ENCODE measurements at regions not wholly inside any gene's neighbourhood (a gene's known extent, or its start where the extent isn't known, plus 50 kb on each side); places are given as distances from the start of the nearest gene placed in this dataset.

DNA sequence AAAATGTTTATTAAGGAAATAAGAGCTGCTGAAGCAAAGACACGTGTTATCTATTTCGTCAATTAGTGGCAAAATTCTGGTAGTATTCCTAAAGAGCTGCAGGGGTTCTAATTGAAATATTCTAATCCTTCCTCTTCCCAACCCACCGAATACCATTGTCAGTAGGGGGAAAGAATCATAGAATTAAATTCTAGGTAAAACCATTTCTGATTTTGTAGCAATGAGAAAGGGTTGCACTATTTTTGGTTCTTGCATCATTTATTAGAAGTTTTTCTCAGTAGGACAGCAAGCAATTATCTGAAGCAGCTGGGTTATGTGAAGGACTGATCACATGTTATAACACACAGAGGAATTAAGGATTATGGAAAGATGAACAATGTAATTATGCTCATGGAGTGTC is 80.3 kb upstream of the SEMA6A start:
- DNase-seq, result no peak

DNA sequence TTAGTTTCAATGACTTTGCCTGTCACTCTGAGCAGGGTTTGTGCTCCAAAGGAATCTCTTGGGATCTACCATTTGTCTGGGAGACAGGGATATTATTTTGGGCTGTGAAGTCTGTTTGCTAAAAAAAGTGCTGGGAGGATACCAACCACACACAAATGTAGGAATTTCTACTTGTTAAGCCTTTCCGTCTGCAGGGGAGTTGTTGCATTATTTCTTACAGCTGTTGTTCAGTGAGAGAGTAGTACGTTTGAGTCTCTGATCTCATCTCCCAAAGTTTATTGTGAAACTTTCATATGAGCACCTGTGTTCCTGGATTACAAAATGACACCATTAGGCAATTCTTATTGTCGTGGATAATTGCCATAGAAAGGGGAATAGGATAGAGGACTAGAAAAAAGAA is 78.3 kb upstream of the SEMA6A start:
- no peak for DNase-seq

DNA sequence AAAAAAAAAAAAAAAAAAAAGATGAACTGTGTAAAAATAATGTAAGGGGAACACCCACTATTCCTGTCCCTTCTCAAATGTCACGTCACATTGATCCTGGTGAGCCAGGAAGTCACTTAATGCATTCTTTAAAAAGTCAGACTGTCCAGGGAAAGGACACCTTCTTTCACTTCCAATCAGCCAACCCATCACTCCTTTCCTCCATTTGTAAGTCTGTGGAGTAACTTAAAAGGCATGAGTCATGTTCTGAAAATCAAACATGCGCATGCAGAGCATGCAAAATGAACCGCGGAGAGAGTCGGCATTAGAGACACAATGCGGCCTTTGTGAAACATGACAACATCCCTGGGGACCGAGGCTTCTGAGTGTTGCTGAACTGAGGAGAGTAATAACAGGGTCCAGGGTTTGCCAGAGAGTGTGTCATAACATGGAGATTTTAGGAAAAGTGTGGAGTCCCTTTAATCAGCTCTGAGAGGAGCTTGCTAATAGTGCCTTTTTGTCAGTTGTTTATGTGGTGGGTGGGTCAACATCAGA is 77.6 kb upstream of the SEMA6A start:
- no peak for DNase-seq

DNA sequence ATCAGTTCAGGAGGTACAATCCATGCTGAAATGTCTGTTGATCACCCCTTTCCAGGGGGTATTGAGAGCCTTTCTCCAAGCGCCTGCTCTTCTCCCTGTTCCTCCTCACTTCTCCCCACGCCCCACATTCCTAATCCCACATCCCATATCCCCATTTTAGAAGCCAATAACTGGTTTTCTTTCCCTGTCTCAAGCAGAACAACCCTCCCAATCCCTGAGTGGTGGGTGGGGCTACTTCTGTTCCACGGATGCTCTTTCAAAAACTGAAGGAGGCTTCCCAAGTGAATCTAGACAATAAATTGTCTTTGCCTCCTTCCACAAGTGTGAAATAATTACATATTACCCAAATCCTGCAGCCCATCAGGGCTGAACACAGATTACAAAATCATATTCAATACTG is 77.0 kb upstream of the SEMA6A start:
- DNase-seq, result no peak

DNA sequence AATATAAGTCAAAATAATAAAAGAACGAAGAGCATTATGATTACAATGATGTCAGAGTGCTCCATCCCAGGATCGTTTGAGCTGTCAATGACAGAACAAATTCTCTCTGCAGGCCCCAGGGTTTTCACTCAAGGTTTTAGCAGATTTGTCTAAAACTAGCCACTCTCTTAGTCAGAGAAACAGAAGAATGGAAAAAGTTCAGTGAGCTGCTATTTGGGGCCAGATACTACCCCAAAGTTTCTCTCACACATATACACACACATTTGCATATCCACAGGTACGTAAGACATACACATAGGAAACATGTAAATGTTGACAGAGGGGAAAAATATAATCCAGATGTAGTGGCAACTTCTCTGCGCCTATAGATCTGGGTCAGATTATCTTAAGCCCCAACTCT is 76.3 kb upstream of the SEMA6A start:
- DNase-seq, result no peak

DNA sequence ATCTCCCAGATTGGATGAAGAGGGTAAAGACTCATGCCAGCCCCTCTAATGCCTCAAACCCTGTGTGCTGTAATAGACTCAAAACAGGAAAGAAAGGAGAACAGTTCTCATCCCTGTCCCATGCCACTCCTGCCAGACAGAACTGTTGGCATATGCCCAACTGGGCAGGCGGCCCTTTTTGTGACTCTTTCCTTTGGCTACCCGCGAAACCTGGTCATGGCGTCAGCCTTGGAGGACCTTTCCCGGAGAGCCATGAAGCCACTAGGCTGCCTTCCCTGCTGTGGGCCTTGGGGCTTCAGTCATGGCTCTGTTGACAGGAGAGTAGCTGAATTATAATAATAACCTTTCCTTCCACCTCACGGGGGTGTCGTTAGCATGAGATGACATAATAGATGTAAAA is 75.9 kb upstream of the SEMA6A start:
- no peak for DNase-seq

DNA sequence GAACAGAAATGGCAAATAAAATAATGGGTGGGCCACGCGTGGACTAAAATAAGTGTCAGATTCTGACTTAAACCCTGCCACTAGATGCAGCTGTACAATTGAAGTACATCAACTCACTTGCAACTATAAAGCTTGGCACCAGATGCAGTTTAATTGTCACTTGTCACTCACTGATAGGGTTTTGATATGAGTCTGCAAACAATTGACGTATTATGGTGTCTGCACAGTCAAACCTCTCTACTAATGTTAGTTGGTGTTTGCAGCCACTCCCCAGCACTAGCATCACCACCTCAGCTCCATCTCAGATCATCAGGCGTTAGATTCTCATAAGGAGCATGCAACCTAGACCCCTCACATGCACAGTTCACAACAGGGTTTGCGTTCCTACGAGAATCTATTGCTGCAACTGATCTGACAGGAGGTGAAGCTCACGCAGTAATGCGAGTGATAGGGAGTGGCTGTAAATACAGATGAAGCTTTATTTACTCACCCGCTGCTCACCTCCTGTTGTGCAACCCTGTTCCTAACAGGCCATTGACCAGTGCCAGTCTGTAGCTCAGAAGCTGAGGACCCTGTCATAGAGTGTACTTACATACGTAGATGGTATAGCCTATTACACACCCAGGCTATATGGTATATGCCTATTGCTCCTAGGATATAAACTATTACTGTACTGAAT is 72.1 kb upstream of the SEMA6A start:
- no peak for DNase-seq

DNA sequence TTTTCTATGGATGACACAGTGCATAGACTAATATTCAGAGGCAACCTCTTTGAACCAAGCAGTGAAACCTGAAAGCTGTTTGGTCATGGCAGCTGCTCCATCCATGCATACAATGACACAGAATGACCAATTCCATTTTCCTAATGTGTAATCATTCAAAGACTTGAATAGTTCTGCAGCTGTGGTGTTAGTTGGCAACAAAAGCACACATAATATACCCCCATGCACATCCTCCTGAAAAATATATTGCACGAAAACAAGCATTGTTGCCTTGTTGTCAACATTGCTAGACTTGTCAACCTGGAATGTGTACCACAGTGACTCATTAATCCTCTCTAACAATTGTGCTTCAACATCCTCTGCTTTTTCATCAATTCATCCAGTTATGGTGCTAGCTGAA is 71.0 kb upstream of the SEMA6A start:
- no peak for DNase-seq

DNA sequence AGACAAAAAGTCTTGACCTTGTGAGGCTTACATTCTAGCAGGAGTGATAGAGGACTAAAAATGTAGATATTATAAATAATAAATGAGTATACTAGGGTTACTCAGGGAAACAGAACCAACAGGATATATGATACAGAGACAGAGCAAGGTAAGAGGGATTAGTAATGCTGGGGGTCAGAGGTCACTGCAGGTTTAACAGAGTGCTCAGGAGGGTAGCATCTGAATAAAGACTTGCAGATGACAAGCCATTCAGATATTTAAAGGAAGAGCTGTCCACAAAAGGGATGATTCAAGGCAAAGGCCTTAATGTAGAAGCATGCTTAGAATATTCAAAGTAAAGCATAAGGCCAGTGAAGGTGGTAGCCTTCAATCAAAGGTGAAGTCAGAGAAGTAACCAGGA is 65.6 kb upstream of the SEMA6A start:
- no peak for DNase-seq

DNA sequence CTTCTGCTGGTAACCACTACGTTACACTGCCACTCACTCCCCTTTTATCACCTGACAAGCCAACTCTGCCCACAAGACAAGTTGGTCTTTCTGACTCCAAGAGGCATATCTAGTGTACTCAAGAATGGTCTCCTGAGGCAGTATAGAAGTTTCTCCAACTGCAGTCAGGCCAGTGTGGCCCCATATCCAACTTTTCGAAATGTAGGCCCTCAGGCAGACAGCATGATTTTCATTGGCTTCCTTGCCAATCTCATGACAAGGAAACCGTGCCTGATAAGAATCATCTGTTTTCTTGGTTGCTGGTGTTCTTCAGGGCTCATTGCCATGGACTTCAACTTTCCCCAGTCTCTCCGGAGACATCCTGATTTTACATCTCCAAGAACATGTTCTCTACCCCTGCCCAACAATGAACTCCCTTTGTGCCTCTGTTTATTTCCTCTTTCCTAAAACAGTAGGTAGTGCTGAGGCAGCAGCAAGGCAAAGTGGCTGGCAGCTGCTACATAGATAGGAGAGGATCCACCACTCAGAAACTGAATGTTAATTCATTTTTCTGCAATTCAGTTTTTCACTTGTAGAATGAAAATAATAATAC is 62.6 kb upstream of the SEMA6A start:
- no peak for DNase-seq

DNA sequence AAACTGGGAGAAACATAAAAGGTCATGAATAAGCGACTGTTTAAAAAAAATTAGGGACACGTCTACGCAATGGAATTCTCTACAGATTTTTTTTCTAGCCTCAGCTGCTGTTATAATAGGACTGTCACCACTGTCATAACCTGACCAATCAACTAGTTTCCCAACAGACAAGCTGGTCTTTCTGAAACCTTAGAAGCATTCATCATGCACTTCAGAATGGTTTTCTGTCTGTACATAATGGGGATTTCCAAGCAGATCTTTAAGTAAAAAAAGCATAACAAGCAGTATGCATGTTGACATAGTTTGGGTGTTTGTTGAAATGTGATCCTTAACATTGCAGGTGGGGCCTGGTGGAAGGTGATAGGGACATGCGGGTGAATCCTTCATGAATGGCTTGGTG is 58.3 kb upstream of the SEMA6A start:
- DNase-seq, result no peak

DNA sequence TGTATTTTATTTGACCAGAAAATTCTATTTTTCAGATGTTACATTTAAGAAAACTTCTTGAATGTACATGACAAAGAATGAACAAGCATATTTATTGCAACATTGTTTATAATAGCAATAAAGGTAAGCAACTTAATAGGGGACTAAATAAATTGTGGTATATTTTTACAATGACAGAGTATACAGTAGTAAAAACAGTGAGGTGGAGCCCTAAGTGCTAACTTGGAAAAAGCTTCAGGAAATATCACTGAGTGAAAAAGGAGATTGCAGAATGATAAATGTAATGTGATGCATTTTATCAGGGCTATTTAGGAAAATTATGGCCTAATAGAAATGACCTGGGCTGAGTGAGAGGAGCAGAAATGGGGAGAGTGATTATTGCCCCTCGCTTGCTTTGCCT is 56.5 kb upstream of the SEMA6A start:
- DNase-seq, result no peak

DNA sequence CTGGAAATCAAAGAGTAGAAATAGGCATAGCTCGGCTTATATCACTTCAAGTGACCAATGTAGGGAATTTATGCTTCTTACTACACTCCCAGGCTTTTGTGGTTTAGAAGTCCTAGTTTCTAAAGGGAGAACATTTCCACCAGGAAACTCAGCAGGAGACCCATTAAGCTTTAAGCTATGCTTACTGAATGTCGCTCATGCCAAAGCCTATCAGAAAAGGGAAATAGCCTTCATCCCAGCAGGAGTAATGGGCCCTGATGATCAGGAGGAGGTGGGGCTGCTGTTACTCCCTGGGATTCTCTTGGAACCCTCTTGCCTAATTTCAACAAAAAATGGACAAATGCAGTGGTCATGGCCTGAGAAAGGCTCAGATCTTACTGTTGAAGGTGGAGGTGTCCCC is 54.5 kb upstream of the SEMA6A start:
- DNase-seq, result no peak

DNA sequence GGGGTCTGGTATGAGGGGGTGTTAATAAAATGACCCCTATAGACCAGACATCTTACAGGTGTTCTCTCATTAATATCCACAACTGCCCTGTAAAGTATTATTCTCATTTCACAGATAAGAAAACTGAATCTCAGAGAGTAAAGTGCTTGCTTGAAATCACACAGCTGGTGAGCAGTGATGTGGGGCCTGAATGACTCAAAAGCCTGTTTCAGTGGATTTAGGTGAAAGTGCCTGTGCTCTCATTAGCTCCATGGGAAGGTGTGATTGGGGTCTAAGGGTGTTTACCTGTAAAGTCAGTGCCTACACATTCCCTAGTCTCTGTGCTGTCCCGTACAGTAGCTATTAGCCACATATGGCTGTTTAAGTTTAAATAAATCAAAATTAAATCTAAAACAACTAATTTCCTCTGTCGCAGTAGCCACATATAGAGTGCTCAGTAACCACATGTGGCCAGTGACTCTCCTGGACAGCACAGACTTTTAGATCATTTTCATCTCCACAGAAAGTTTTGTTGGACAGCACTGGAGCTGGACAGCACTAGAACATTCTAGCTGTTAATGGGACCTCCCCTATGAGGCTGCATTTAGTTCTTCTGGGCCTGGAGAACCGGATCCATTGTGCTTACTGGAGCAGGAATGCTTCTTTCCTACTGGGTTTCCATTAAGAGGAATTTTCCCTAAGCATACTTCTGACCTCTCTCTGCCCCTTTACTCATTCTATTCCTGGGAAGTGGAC is 52.5 kb upstream of the SEMA6A start:
- no peak for DNase-seq

DNA sequence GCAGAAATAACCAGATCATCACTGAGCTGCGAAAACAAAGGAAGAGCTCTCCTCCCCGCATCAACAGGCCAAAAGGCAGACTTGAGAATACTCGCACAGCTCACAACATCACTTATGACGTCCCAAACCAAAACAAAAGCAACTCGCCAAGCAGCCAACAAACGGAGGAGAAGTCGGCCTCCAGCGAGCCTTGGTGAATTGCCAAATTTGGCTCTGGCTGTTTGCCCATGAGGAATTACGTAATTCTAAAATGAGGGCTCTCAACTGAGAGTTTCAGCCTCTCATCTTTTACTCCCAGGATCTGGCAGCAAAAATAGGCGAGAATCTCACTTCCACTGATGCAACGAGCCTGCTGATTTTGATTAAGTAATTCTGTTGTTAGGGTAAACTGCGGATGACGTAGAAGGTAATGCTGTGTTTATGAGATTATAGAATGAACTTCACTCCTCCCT is 51.7 kb upstream of the SEMA6A start:
- DNase-seq, result peak; percentile 10

Data from hematopoietic multipotent progenitor cell treated with erythropoietin and hydrocortisone succinate and interleukin-3 and kit ligand, for 6 days (in vitro differentiated cells).